Peyer's patch (tissue), 4 donors: ENCODE measurements at regions not wholly inside any gene's neighbourhood (a gene's known extent, or its start where the extent isn't known, plus 50 kb on each side); places are given as distances from the start of the nearest gene placed in this dataset.

Experiments
- CTCF ChIP-seq, 6 experiments: fragments of 450-650 bp in 4 of 6; fragments of 200-600 bp in 2 of 6; sonication (generic) in 1 of 6; IDR thresholded peaks; one replicate each; pipeline ENCODE4 v1.5.1; 2017 to 2019; ENCODE audit warnings: antibody characterized with exemption in 6 of 6, mild to moderate bottlenecking in 3 of 6, moderate library complexity in 1 of 6
- POLR2A ChIP-seq, 2 donors: fragments of 450-650 bp; IDR thresholded peaks; one replicate each; pipeline ENCODE4 v1.5.1; 2017; ENCODE audit warnings: antibody characterized with exemption in 2 of 2, mild to moderate bottlenecking in 2 of 2, moderate library complexity in 2 of 2

GRCh38 chr21:38596264-38597042 is 98.2 kb upstream of the ERG start:
- TF ChIP-seq POLR2A (IDR thresholded peaks at IDR 0.05): no peak
- TF ChIP-seq CTCF (IDR thresholded peaks at IDR 0.05): no peak
